GM19467 (cell line): ENCODE measurements at regions not wholly inside any gene's neighbourhood (a gene's known extent, or its start where the extent isn't known, plus 50 kb on each side); places are given as distances from the start of the nearest gene placed in this dataset.
"Not testable (repeated sequence)": the region's sequence is repeated elsewhere in the genome, so short reads cannot be mapped to it uniquely, and the experiment has no call there.

ENCODE experiments used
- ATAC-seq: cut with Tn5 transposase; IDR thresholded peaks from one replicate; pipeline ENCODE4 v1.9.1; 2021; ENCODE audit warnings: mild to moderate bottlenecking, moderate library complexity; ENCODE audit not compliant: unreplicated experiment

GRCh38 chr9:95680306-95680705, 163.5 kb upstream of the PTCH1 start:
- ATAC-seq: not testable (repeated sequence)

- no peak for ATAC-seq
Measured at GRCh38 chr9:95679874-95680273, 163.1 kb upstream of the PTCH1 start.

- ATAC-seq: no peak
Measured at GRCh38 chr9:95678759-95679158, 162.0 kb upstream of the PTCH1 start.

GRCh38 chr9:95670122-95670521, 153.4 kb upstream of the PTCH1 start:
- no peak for ATAC-seq

- ATAC-seq: no peak
Measured at GRCh38 chr9:95669253-95669652, 152.5 kb upstream of the PTCH1 start.

- no peak for ATAC-seq
Measured at GRCh38 chr9:95667789-95668188, 151.0 kb upstream of the PTCH1 start.

- ATAC-seq: no peak
Measured at GRCh38 chr9:95666785-95667155, 150.0 kb upstream of the PTCH1 start.

DNA sequence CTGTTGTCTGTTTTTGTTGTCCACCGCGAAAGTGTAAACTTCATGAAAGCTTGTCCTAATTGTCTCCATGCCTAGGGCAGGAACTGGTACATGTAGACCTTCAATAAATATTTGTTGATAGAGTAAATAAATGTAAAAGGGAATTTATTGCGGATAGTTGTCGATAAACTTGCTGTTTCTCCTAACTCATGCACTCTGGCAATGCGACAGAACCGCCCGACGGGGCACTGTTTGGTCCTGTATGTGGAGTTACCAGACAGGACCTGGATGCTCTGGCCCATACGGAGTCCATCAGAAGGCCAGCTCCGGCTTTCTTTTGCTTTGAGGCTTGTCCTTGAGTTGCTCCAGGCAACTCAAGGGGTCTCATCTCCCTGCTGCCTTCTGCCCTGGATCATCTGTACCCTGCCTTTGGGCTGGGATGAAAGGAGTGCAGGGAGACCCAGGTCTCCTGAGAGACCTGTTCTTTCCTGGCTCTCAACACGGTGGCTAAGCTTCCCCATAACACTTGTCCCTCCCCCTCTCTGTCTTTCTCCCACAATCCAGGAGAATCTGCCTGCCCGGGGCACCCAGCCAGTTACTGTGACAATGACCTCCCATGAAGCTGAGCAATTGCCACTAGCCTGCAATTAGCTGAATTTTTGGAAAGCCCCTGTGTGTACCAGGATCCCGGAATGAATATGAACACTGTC, 149.5 kb upstream of the PTCH1 start:
- no peak for ATAC-seq

GRCh38 chr9:95653246-95653645, 136.5 kb upstream of the PTCH1 start:
- no peak for ATAC-seq

DNA sequence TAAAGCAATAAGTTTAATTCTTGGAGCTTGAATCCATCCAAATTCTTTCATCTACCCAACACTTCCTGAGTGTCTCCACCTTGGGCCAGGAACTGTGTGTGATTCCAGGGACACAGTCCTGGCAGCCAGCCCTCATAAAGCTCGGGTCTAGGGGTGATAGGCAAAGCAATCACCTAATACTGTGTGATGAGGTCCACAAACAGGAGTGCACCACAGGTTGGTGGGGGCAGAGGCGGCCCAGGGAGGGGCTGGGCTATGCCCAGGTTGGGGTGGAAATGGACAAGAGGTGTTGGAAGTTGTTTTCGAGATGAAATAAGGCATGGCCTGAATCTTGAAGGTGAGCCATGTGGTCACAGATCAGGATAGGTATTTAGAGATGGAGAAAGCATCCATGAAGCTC, 133.9 kb upstream of the PTCH1 start:
- ATAC-seq: no peak

- no peak for ATAC-seq
Measured at GRCh38 chr9:95649801-95650213, 133.0 kb upstream of the PTCH1 start.

- ATAC-seq: no peak
Measured at GRCh38 chr9:95648225-95648624, 131.5 kb upstream of the PTCH1 start.

- ATAC-seq: no peak
Measured at GRCh38 chr9:95645992-95646391, 129.2 kb upstream of the PTCH1 start.

- no peak for ATAC-seq
Measured at GRCh38 chr9:95645579-95645978, 128.8 kb upstream of the PTCH1 start.

DNA sequence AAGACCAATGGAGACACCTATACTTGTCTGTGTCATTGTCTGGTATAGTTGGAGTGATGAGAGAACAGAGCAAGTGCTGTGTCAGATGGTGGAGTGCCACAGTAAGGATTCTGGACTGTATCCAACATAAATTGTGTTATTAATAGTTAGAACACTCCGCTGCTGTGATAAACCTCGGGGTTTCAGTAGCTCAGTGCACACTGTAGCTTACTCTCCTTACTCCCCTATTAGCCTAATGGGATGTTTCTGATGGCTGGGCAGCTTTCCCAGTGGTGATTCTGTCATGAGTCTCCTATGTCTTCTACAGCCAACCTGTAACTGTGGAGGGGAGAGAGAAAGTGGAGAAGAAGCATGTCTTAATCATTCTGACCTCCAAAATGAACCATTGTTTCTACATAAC, 127.6 kb upstream of the PTCH1 start:
- ATAC-seq: no peak

DNA sequence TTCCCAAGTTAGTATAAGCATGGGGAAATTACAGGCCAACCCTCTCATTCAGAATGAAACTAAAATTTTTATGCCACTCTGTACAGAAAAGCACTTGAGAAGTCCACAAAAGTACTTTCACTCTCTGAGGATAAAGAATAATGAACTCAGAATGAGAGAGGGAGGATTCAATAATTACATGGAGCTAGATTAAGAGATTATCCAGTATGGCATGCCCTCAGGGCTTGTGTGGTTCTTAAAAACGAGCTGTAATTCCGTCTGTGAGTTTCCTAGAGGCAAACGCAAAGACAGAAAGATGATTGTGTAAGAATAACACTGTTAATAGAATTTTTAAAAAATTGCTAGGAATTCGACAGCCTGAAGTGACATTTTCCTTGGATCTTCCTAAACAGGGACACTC, 126.8 kb upstream of the PTCH1 start:
- no peak for ATAC-seq

- no peak for ATAC-seq
Measured at GRCh38 chr9:95642189-95642588, 125.4 kb upstream of the PTCH1 start.

DNA sequence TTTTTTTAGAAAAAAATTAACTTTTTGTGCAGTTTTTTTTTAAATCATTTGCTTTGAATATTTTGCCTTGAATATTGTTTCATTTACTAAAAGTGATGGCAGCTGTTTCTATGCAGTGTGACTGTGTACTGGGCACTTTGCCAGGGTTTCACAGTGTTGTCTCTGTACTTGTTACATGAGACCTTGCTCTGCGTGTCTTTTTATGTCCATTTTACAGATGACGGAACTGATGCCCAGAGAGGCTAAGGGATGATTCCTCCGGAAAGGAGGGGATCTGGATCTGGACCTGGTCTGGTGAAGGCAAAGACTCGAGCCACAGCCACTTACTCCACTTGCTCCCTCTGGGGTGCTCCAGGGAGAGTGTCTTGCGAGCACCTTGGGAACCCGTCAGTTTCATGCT, 124.8 kb upstream of the PTCH1 start:
- no peak for ATAC-seq

DNA sequence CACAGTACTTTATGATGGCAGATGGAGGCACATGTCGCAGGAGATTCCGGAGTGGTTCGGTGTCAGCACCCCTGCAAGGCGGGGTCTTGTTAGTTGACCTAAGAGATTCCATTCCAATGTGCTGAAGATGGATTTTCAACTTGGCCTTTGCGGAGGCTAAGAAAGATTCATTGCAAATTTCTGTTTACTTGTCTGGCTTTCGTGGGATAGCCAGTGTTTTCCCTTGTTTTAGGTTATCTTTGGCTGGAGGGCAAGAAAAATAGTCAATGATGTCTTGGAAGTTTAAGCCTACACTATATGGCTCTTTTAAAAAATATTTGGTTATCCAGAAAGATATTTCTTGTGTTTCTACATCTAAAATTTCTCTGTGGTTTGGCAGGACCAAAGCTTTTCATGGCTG, 123.6 kb upstream of the PTCH1 start:
- no peak for ATAC-seq

- ATAC-seq: no peak
Measured at GRCh38 chr9:95635986-95636671, 119.4 kb upstream of the PTCH1 start.

DNA sequence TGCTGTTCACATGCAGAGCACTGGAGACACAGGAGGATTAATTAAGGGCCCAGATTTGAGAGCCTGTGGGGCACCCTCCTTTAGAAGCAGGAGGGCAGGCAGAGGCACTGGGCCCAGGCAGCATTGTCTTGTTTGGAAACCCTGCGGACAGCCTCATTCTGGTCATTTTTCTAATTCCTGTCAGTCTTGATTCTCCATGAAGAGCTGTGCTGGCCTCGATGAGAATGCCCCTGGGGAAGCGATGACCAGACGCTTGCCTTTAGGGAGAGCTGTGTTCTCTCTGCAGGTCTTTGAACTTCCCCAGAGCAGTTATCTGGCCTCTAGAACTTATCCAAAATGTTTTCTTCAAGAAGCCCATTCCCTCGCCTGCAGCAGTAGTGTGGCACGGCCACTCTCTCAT, 117.8 kb upstream of the PTCH1 start:
- no peak for ATAC-seq

GRCh38 chr9:95634114-95634513, 117.3 kb upstream of the PTCH1 start:
- ATAC-seq: no peak

GRCh38 chr9:95629585-95629984, 112.8 kb upstream of the PTCH1 start:
- no peak for ATAC-seq
